Spleen (tissue), 7 donors: ENCODE measurements at regions not wholly inside any gene's neighbourhood (a gene's known extent, or its start where the extent isn't known, plus 50 kb on each side); places are given as distances from the start of the nearest gene placed in this dataset.

Source experiments
- POLR2A ChIP-seq, 3 donors: fragments of 450-650 bp; IDR thresholded peaks; one replicate each; pipeline ENCODE4 v1.5.1; 2017; ENCODE audit warnings: antibody characterized with exemption in 3 of 3, mild to moderate bottlenecking in 1 of 3
- POLR2AphosphoS5 ChIP-seq, 3 donors: sonication (generic); formaldehyde crosslinking; IDR thresholded peaks; one replicate each; pipeline ENCODE4 v1.5.1; 2017; ENCODE audit warnings: antibody characterized with exemption in 3 of 3
- TF ChIP-seq, protein P1 (sequence below), 11 experiments: fragments of 200-600 bp in 7 of 11; fragments of 450-650 bp in 4 of 11; sonication (generic) in 4 of 11; IDR thresholded peaks in 8 of 11; conservative IDR thresholded peaks in 3 of 11; 1 replicate in 7 of 11; 2 replicates in 4 of 11; pipeline versions ENCODE4 v1.4.0 to v1.8.0; 2016 to 2021; ENCODE audit warnings: antibody characterized with exemption in 11 of 11, inconsistent platforms in 4 of 11, mild to moderate bottlenecking in 1 of 11
- donor health status: DM: no; HTN: no; CAD: no; lungs with moderate emphysema.
- donor health status: DM: no; HTN: no; CAD: no.
- donor health status: DM: no; HTN: no; CAD: no.

DNA sequence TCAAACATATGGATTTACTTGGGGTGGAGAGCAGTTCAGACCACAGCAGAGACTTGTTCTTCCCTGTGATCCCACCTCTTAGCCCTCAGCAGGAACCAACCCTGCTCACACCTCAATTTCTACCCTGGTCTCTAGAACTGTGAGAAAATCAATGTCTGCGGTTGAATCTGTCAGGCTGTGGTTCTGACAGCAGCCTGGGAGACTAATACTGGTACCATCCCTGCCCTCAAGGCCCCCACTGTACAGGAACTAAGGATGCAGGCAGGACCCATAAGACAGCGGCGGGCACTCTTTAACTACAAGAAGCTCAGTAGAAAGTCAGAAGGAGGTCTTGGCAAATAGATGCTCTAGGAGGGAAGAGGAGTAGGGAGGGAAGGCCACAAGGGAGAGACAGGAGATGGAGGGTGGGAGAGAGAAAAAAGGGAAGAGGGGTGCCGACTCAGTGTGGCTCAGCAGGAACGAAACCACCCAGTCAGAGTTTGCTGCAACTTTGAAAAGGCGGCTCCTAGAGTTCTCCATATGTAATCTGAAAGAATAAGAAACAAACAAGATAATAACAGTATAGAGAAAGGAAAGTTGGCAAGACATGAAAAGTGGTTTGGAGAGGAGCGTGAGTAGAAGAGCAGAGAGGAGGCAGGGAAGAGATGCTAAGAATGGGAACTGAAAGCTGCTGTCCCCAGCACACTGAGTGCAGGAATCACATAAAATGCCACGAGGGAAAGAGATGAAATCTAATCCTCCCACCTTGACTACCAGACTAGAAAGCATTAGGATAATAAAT is 323.9 kb upstream of the ID2 start:
- no peak for TF ChIP-seq POLR2A (IDR thresholded peaks at IDR 0.05)
- TF ChIP-seq, protein P1, sequence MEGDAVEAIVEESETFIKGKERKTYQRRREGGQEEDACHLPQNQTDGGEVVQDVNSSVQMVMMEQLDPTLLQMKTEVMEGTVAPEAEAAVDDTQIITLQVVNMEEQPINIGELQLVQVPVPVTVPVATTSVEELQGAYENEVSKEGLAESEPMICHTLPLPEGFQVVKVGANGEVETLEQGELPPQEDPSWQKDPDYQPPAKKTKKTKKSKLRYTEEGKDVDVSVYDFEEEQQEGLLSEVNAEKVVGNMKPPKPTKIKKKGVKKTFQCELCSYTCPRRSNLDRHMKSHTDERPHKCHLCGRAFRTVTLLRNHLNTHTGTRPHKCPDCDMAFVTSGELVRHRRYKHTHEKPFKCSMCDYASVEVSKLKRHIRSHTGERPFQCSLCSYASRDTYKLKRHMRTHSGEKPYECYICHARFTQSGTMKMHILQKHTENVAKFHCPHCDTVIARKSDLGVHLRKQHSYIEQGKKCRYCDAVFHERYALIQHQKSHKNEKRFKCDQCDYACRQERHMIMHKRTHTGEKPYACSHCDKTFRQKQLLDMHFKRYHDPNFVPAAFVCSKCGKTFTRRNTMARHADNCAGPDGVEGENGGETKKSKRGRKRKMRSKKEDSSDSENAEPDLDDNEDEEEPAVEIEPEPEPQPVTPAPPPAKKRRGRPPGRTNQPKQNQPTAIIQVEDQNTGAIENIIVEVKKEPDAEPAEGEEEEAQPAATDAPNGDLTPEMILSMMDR (IDR thresholded peaks at IDR 0.05 in 8 of 11, conservative IDR thresholded peaks at IDR 0.05 in 3 of 11): no peak
- no peak for TF ChIP-seq POLR2AphosphoS5 (IDR thresholded peaks at IDR 0.05)
